ENCODE measurements at regions not wholly inside any gene's neighbourhood (a gene's known extent, or its start where the extent isn't known, plus 50 kb on each side); places are given as distances from the start of the nearest gene placed in this dataset.
A peak's percentile ranks its signal among the peaks of the same experiment; 100 is the strongest.

DNA sequence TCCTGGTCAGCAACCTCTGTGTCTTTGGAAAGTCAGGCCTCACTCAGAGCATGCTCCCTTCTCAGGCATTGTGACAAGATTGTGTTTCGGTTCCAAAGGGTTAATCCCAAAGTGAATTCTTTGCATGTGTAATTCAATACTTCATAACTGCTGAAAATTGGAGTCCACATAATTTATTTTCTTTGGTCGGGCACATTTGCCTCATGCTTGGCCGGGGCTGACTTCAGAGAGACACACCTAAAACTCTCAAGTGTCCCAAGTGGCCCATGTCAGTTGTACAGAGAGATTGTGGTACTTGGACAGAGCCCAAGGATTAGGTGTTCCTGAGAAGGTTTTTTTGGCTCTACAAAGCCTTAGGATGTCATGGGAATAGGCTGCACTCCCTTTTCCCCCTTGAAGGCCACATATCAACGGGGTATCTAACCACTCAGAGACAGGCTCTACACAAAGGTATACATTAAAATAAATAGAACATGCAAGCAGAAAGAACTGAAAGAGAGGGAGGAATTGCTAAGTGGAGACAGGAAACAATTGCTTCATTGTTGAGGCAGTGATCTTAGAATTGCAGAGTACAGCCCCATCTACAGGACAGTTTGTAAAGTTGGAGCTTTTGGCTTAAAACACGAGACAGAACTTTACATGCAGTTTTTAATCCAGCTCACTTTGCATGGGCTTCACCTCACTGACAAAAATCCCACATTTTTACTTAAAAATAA is 1232.3 kb upstream of the ZEB2 start:
- no peak for TF ChIP-seq POLR2A (IDR thresholded peaks at IDR 0.05)
- TF ChIP-seq, protein P1, sequence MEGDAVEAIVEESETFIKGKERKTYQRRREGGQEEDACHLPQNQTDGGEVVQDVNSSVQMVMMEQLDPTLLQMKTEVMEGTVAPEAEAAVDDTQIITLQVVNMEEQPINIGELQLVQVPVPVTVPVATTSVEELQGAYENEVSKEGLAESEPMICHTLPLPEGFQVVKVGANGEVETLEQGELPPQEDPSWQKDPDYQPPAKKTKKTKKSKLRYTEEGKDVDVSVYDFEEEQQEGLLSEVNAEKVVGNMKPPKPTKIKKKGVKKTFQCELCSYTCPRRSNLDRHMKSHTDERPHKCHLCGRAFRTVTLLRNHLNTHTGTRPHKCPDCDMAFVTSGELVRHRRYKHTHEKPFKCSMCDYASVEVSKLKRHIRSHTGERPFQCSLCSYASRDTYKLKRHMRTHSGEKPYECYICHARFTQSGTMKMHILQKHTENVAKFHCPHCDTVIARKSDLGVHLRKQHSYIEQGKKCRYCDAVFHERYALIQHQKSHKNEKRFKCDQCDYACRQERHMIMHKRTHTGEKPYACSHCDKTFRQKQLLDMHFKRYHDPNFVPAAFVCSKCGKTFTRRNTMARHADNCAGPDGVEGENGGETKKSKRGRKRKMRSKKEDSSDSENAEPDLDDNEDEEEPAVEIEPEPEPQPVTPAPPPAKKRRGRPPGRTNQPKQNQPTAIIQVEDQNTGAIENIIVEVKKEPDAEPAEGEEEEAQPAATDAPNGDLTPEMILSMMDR (IDR thresholded peaks at IDR 0.05) = peak in 3 of 4 experiments; percentile 15 to 46 (median 25)
- TF ChIP-seq POLR2AphosphoS5 (IDR thresholded peaks at IDR 0.05) = no peak
- TF ChIP-seq EP300 (IDR thresholded peaks at IDR 0.05) = no peak

Measured in sigmoid colon (tissue), 4 donors.